ENCODE measurements at regions not wholly inside any gene's neighbourhood (a gene's known extent, or its start where the extent isn't known, plus 50 kb on each side); places are given as distances from the start of the nearest gene placed in this dataset.
A peak's percentile ranks its signal among the peaks of the same experiment; 100 is the strongest.

- Histone ChIP-seq H3K4me3 (no peak overlapping the region), H3K36me3 (replicated peaks in 1 of 2; ENCODE audit: insufficient read depth in 1 of 2, low read depth in 2 of 2) (no peaks in the 10 kb centered on the region), H3K27ac (no peak overlapping the region), H3K27me3 (no peaks in the 10 kb centered on the region), H3K4me1 (peaks cover 3% of the 10 kb centered on the region), H3K9me3 (no peaks in the 10 kb centered on the region)
- TF ChIP-seq POLR2A (IDR thresholded peaks at IDR 0.05) = no peak
- no peak for TF ChIP-seq CTCF (IDR thresholded peaks at IDR 0.05)
- intact Hi-C loops (cut with DNase I) = no loop called here
- peak in 1 of 4 donors; percentile 22 for DNase-seq
- WGBS, 2 donors = 49 to 54% methylated on average over 3 of the region's 3 CpGs
- no peak for ATAC-seq
Observed at GRCh38 chr7:106563466-106564150, 97.3 kb downstream of the CCDC71L start.

- TF ChIP-seq CTCF (IDR thresholded peaks at IDR 0.05) (no peak), POLR2A (IDR thresholded peaks at IDR 0.05) (no peak)
- WGBS, 2 donors = 82 to 90% methylated on average over 3 of the region's 3 CpGs
Observed at GRCh38 chr7:106562711-106563366, 98.1 kb downstream of the CCDC71L start.

GRCh38 chr7:106561666-106562411, 99.1 kb downstream of the CCDC71L start:
- DNase-seq (no peak), ATAC-seq (no peak)
- Histone ChIP-seq H3K27me3 (no peaks in the 10 kb centered on the region), H3K9me3 (no peaks in the 10 kb centered on the region), H3K4me3 (no peak overlapping the region), H3K27ac (no peak overlapping the region), H3K4me1 (no peaks in the 10 kb centered on the region), H3K36me3 (replicated peaks in 1 of 2; ENCODE audit: insufficient read depth in 1 of 2, low read depth in 2 of 2) (no peaks in the 10 kb centered on the region)
- no peak for TF ChIP-seq POLR2A (IDR thresholded peaks at IDR 0.05)
- no peak for TF ChIP-seq CTCF (IDR thresholded peaks at IDR 0.05)
- intact Hi-C loops (cut with DNase I) = no loop called here
- 96 to 97% methylated on average over 4 of the region's 4 CpGs for WGBS, 2 donors

More at GRCh38 chr7:106562711-106563366, 98.1 kb downstream of the CCDC71L start:
- ATAC-seq (no peak), DNase-seq (no peak)
- Histone ChIP-seq H3K27ac (no peak overlapping the region), H3K4me1 (no peaks in the 10 kb centered on the region), H3K27me3 (no peaks in the 10 kb centered on the region), H3K9me3 (no peaks in the 10 kb centered on the region), H3K36me3 (replicated peaks in 1 of 2; ENCODE audit: insufficient read depth in 1 of 2, low read depth in 2 of 2) (no peaks in the 10 kb centered on the region), H3K4me3 (no peak overlapping the region)
- intact Hi-C loops (cut with DNase I) = no loop called here

GRCh38 chr7:106561151-106561550, 99.8 kb downstream of the CCDC71L start:
- no peak for ATAC-seq
- intact Hi-C loops (cut with DNase I) = no loop called here
- no peak overlapping the region for H3K4me3 ChIP-seq
- no peak for TF ChIP-seq CTCF (IDR thresholded peaks at IDR 0.05)
- no peak for TF ChIP-seq POLR2A (IDR thresholded peaks at IDR 0.05)
- H3K36me3 ChIP-seq (replicated peaks in 1 of 2; ENCODE audit: insufficient read depth in 1 of 2, low read depth in 2 of 2) = no peaks in the 10 kb centered on the region
- H3K4me1 ChIP-seq = no peaks in the 10 kb centered on the region
- no peak overlapping the region for H3K27ac ChIP-seq
- H3K9me3 ChIP-seq = no peaks in the 10 kb centered on the region
- DNase-seq = no peak
- no peaks in the 10 kb centered on the region for H3K27me3 ChIP-seq

Measured in body of pancreas (tissue), 4 donors.